Fibroblast of lung (primary cell): ENCODE measurements at regions not wholly inside any gene's neighbourhood (a gene's known extent, or its start where the extent isn't known, plus 50 kb on each side); places are given as distances from the start of the nearest gene placed in this dataset.

Experiments
- EZH2 ChIP-seq: IDR thresholded peaks from 2 replicates; pipeline ENCODE4 v1.5.1; 2012; ENCODE audit warnings: low read length, control low read depth, mild to moderate bottlenecking; ENCODE audit errors: missing control alignments
- TF ChIP-seq, protein P1 (sequence below), 2 donors: IDR thresholded peaks in 1 of 2; conservative IDR thresholded peaks in 1 of 2; 1 replicate in 1 of 2; 2 replicates in 1 of 2; pipeline ENCODE4 v1.5.1; 2011 to 2012; ENCODE audit warnings: low read length in 2 of 2, control low read depth in 1 of 2, inconsistent platforms in 1 of 2, low read depth in 1 of 2, mild to moderate bottlenecking in 1 of 2

DNA sequence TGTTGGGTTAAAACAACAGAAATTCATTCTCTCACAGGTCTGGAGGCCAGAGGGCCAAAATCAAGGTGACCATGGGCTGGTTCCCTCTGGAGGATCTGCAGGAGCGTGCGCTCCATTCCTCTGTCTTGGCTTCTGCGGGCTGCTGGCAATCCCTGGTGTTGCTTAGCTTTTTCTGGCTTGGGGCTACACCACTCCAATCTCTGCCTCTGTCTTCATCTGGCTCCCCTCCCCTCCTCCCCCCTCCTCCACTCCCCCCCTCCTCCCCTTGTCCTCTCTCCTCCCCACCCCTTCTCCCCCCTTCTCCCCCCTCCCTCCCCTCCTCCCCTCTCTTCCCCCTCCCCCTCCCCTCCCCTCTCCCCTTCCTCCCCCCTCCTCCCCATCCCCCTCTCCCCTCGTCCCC is 321.3 kb upstream of the ARID1B start:
- TF ChIP-seq, protein P1, sequence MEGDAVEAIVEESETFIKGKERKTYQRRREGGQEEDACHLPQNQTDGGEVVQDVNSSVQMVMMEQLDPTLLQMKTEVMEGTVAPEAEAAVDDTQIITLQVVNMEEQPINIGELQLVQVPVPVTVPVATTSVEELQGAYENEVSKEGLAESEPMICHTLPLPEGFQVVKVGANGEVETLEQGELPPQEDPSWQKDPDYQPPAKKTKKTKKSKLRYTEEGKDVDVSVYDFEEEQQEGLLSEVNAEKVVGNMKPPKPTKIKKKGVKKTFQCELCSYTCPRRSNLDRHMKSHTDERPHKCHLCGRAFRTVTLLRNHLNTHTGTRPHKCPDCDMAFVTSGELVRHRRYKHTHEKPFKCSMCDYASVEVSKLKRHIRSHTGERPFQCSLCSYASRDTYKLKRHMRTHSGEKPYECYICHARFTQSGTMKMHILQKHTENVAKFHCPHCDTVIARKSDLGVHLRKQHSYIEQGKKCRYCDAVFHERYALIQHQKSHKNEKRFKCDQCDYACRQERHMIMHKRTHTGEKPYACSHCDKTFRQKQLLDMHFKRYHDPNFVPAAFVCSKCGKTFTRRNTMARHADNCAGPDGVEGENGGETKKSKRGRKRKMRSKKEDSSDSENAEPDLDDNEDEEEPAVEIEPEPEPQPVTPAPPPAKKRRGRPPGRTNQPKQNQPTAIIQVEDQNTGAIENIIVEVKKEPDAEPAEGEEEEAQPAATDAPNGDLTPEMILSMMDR (conservative IDR thresholded peaks at IDR 0.05 in 1 of 2, IDR thresholded peaks at IDR 0.05 in 1 of 2; ENCODE audit: low read depth in 1 of 2, low read length in 2 of 2), result no peak
- no peak for TF ChIP-seq EZH2
